Body of pancreas (tissue), 4 donors: ENCODE measurements at regions not wholly inside any gene's neighbourhood (a gene's known extent, or its start where the extent isn't known, plus 50 kb on each side); places are given as distances from the start of the nearest gene placed in this dataset.

Source experiments
- CTCF ChIP-seq, 7 experiments: fragments of 450-650 bp in 4 of 7; fragments of 200-600 bp in 3 of 7; sonication (generic) in 3 of 7; IDR thresholded peaks; one replicate each; pipeline ENCODE4 v1.5.1; 2016 to 2019; ENCODE audit warnings: antibody characterized with exemption in 7 of 7
- POLR2A ChIP-seq, 3 donors: fragments of 450-650 bp; IDR thresholded peaks; one replicate each; pipeline ENCODE4 v1.6.1; 2016; ENCODE audit warnings: antibody characterized with exemption in 3 of 3, mild to moderate bottlenecking in 2 of 3

DNA sequence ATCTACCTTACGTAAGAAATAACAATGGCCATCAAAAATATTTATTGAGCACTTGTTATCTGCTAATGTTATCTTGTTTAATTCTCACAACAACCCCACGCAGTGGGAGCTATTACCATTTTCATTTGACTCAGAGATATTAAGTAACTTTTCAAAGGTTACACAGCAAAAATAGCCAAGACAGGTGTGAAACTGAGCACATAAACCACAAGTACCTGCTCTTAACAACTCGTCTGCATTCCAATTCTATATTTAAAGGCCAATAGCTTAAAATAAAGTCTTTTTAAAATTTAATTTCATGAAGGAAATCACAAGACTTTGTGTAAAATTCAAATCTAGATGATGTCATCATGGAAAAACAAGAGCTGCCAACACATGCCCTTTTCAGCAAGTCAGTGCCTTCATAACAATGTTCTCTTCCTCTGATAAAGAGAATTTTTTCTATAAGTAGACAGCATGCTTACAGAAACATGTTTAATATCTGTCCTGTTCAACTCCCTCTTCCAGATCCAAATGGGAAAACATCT, 111.6 kb downstream of the MED10 start:
- TF ChIP-seq CTCF (IDR thresholded peaks at IDR 0.05) (no peak), POLR2A (IDR thresholded peaks at IDR 0.05) (no peak)
